Adrenal gland (tissue), 9 donors: ENCODE measurements at regions not wholly inside any gene's neighbourhood (a gene's known extent, or its start where the extent isn't known, plus 50 kb on each side); places are given as distances from the start of the nearest gene placed in this dataset.

Source experiments
- DNase-seq, 7 donors: peaks; one replicate each; pipeline ENCODE4 v3.0.0-alpha.2; 2019 to 2020
- H3K27ac ChIP-seq, 5 donors: fragments of 200-600 bp; sonication (generic) in 4 of 5; 1 replicate in 3 of 5; 2 replicates in 2 of 5; pipeline versions ENCODE4 v1.5.1 to v1.8.0; 2016 to 2020; ENCODE audit warnings: mild to moderate bottlenecking in 1 of 5
- H3K27me3 ChIP-seq: fragments of 200-600 bp; 2 replicates; pipeline ENCODE4 v1.8.0; 2021
- H3K36me3 ChIP-seq, 2 donors: fragments of 200-600 bp; replicated peaks in 1 of 2; 1 replicate in 1 of 2; 2 replicates in 1 of 2; pipeline versions ENCODE4 v1.5.1 to v1.8.0; 2018 to 2022
- H3K4me1 ChIP-seq, 2 donors: fragments of 200-600 bp; replicated peaks in 1 of 2; 1 replicate in 1 of 2; 2 replicates in 1 of 2; pipeline versions ENCODE4 v1.5.1 to v1.8.0; 2018 to 2021
- H3K4me3 ChIP-seq, 4 donors: fragments of 200-600 bp; sonication (generic) in 3 of 4; one replicate each; pipeline ENCODE4 v1.5.1; 2016 to 2018
- H3K9me3 ChIP-seq, 3 donors: fragments of 200-600 bp; sonication (generic) in 1 of 3; replicated peaks in 1 of 3; 1 replicate in 2 of 3; 2 replicates in 1 of 3; pipeline versions ENCODE4 v1.5.1 to v1.8.0; 2016 to 2021
- CTCF ChIP-seq, 6 experiments: fragments of 450-650 bp in 4 of 6; fragments of 200-600 bp in 2 of 6; sonication (generic) in 1 of 6; IDR thresholded peaks; 1 replicate in 5 of 6; 2 replicates in 1 of 6; pipeline versions ENCODE4 v1.5.1 to v1.8.0; 2016 to 2021; ENCODE audit warnings: antibody characterized with exemption in 6 of 6, mild to moderate bottlenecking in 2 of 6, moderate library complexity in 1 of 6
- POLR2A ChIP-seq, 2 donors: fragments of 450-650 bp; IDR thresholded peaks; one replicate each; pipeline ENCODE4 v1.6.1; 2017; ENCODE audit warnings: antibody characterized with exemption in 2 of 2, mild to moderate bottlenecking in 2 of 2, moderate library complexity in 1 of 2
- WGBS, 4 donors: extraction: QIAGEN DNeasy Blood & Tissue Kit in 2 of 4; methylation state at CpG; one replicate each; pipeline versions ENCODE4 v1.1.5 to v1.1.7; 2013 to 2017; 5-methylcytosine and 5-hydroxymethylcytosine counted together
- intact Hi-C, 2 donors: fragments of 100-400 bp; cut with DNase I; formaldehyde crosslinking; loops; one replicate each; pipeline versions ENCODE4 v1.14.1 to v1.15.0; 2022 to 2023
- donor health status: healthy with polysubstance abuse.
- donor health status: Bipolar disorder and iron deficiency.
- donor health status: DM: yes; HTN: yes; CAD: no.
- donor health status: DM: no; HTN: no; CAD: no.
- donor health status: DM: no; HTN: no; CAD: no.

DNA sequence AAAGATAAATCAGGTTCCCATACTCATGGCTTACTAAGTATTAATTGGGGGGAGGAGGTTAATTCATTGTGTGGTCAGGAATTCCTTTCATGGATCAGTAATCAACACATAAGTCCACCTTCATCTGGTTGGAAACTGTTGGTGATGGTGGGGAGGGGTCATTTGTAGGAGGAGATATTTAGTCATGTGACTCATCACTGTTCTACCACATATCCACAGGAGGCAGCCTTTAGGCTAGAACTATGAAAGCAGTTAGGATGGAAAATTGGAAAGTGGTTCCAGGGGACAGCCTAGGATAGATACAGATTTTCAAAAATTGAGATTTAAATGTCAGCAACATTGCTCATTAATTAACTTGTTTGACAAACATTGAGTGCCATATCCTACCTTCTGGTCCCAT lies 122.8 kb upstream of the PAXBP1 start:
- no peaks in the 10 kb centered on the region for H3K4me1 ChIP-seq
- no peaks in the 10 kb centered on the region for H3K36me3 ChIP-seq
- H3K4me3 ChIP-seq = no peak overlapping the region
- H3K27me3 ChIP-seq = no peaks in the 10 kb centered on the region
- no peaks in the 10 kb centered on the region for H3K9me3 ChIP-seq
- no peak overlapping the region for H3K27ac ChIP-seq
- no peak for DNase-seq
- no peak for TF ChIP-seq CTCF (IDR thresholded peaks at IDR 0.05)
- TF ChIP-seq POLR2A (IDR thresholded peaks at IDR 0.05) = no peak
- intact Hi-C loops = no loop called here

- TF ChIP-seq CTCF (IDR thresholded peaks at IDR 0.05) = no peak
- no peak for TF ChIP-seq POLR2A (IDR thresholded peaks at IDR 0.05)
- 79 to 89% (median 84%) methylated on average over 4 of the region's 4 CpGs for WGBS, 4 donors
- no peaks in the 10 kb centered on the region for H3K27me3 ChIP-seq
- H3K36me3 ChIP-seq = no peaks in the 10 kb centered on the region
- H3K4me1 ChIP-seq = no peaks in the 10 kb centered on the region
- H3K4me3 ChIP-seq = no peak overlapping the region
- intact Hi-C loops = no loop called here
- no peak overlapping the region for H3K27ac ChIP-seq
- no peak for DNase-seq
- no peaks in the 10 kb centered on the region for H3K9me3 ChIP-seq
These were observed 124.9 kb upstream of the OLIG2 start for GRCh38 chr21:32900814-32901213.

GRCh38 chr21:32907521-32907920 lies 118.2 kb upstream of the OLIG2 start:
- no peak overlapping the region for H3K27ac ChIP-seq
- DNase-seq = no peak
- no peaks in the 10 kb centered on the region for H3K9me3 ChIP-seq
- no peaks in the 10 kb centered on the region for H3K27me3 ChIP-seq
- intact Hi-C loops = no loop called here
- H3K4me1 ChIP-seq = no peaks in the 10 kb centered on the region
- TF ChIP-seq POLR2A (IDR thresholded peaks at IDR 0.05) (no peak), CTCF (IDR thresholded peaks at IDR 0.05) (no peak)
- no peak overlapping the region for H3K4me3 ChIP-seq
- H3K36me3 ChIP-seq = no peaks in the 10 kb centered on the region
- 79 to 84% (median 80%) methylated on average over 3 of the region's 3 CpGs for WGBS, 4 donors

DNA sequence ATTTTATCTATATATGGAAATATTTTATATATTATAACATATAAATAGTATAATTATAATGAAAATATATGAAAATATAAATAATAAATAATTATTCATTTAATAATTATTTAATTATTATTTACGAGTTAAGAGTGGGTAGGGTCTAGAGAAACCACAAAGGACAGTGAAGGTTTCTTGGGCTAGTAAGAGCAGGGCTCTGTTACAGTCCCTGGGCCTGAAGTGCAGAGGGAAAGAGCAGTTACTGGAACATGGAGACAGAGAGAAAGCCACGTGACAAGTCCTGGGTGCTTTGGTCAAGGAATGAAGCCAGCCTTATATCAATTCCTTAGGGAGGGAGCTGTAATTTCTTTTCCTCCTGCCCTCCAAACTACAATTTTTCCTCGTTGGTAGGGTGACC lies 117.2 kb upstream of the OLIG2 start:
- Histone ChIP-seq H3K36me3 (no peaks in the 10 kb centered on the region), H3K27ac (no peak overlapping the region), H3K4me1 (no peaks in the 10 kb centered on the region), H3K9me3 (no peaks in the 10 kb centered on the region), H3K4me3 (no peak overlapping the region), H3K27me3 (no peaks in the 10 kb centered on the region)
- intact Hi-C loops = no loop called here
- TF ChIP-seq CTCF (IDR thresholded peaks at IDR 0.05) = no peak
- TF ChIP-seq POLR2A (IDR thresholded peaks at IDR 0.05) = no peak
- 73 to 79% (median 78%) methylated on average over 3 of the region's 3 CpGs for WGBS, 4 donors
- no peak for DNase-seq
